ENCODE measurements at regions not wholly inside any gene's neighbourhood (a gene's known extent, or its start where the extent isn't known, plus 50 kb on each side); places are given as distances from the start of the nearest gene placed in this dataset.

- no peak for DNase-seq
- intact Hi-C loops (cut with DNase I): no loop called here
- Histone ChIP-seq H3K4me1 (peaks cover 9% of the 10 kb centered on the region), H3K27me3 (ENCODE audit: low read depth) (no peaks in the 10 kb centered on the region), H3K4me3 (no peak overlapping the region), H3K9me3 (no peaks in the 10 kb centered on the region), H3K36me3 (no peaks in the 10 kb centered on the region), H3K27ac (no peak overlapping the region)
- peak in 1 of 2 donors; percentile 37 for ATAC-seq
- TF ChIP-seq, protein P1, sequence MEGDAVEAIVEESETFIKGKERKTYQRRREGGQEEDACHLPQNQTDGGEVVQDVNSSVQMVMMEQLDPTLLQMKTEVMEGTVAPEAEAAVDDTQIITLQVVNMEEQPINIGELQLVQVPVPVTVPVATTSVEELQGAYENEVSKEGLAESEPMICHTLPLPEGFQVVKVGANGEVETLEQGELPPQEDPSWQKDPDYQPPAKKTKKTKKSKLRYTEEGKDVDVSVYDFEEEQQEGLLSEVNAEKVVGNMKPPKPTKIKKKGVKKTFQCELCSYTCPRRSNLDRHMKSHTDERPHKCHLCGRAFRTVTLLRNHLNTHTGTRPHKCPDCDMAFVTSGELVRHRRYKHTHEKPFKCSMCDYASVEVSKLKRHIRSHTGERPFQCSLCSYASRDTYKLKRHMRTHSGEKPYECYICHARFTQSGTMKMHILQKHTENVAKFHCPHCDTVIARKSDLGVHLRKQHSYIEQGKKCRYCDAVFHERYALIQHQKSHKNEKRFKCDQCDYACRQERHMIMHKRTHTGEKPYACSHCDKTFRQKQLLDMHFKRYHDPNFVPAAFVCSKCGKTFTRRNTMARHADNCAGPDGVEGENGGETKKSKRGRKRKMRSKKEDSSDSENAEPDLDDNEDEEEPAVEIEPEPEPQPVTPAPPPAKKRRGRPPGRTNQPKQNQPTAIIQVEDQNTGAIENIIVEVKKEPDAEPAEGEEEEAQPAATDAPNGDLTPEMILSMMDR (IDR thresholded peaks at IDR 0.05): no peak
Observed at GRCh38 chr17:73720187-73720834, 76.1 kb upstream of the SDK2 start.

DNA sequence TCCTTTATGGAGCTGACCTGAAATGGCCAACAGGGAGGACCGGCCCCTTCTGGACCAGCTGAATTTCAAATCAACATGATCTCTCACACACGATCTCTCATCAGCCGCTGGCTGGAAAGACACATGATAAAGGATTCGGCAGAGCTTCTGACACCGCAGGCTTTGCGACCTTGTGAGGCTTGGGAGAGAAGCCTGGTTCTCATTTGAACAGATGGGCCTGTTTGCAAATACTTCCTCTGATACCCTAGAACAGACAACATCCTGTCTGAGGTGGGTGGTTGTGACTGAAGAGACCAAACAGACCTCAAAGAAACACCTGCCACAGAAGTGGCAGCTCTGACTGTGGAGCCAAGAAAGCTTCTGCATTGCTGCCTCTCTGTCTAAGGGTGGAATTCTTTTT is 77.9 kb upstream of the SDK2 start:
- DNase-seq (no peak), ATAC-seq (no peak)
- Histone ChIP-seq H3K4me1 (peaks cover 9% of the 10 kb centered on the region), H3K9me3 (no peaks in the 10 kb centered on the region), H3K4me3 (no peak overlapping the region), H3K27me3 (ENCODE audit: low read depth) (no peaks in the 10 kb centered on the region), H3K36me3 (no peaks in the 10 kb centered on the region), H3K27ac (no peak overlapping the region)
- TF ChIP-seq, protein P1 (IDR thresholded peaks at IDR 0.05): no peak
- intact Hi-C loops (cut with DNase I): no loop called here

DNA sequence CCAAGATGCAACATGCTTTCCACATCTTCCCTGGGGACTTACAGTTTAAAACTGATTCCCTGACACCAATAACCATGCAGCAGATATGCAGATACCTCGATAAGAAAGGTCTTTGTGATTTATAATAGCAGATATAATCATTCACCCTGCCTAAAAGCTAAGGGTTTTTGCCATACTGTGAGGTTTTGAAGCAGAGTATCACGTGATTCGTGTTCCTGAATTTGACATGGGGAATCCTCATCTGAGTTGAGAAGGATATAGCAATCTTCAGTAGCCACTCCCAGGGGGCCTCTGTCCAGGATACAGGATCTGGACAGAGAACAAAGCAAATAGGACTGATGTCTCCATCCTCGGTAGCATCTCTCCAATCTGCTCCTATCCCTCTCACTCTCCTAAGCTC is 79.1 kb upstream of the SDK2 start:
- TF ChIP-seq, protein P1 (IDR thresholded peaks at IDR 0.05): no peak
- ATAC-seq (no peak), DNase-seq (no peak)
- intact Hi-C loops (cut with DNase I): no loop called here
- peaks cover 9% of the 10 kb centered on the region for H3K4me1 ChIP-seq
- H3K27ac ChIP-seq: no peak overlapping the region
- H3K36me3 ChIP-seq: no peaks in the 10 kb centered on the region
- H3K9me3 ChIP-seq: no peaks in the 10 kb centered on the region
- no peaks in the 10 kb centered on the region for H3K27me3 ChIP-seq (ENCODE audit: low read depth)
- H3K4me3 ChIP-seq: no peak overlapping the region

DNA sequence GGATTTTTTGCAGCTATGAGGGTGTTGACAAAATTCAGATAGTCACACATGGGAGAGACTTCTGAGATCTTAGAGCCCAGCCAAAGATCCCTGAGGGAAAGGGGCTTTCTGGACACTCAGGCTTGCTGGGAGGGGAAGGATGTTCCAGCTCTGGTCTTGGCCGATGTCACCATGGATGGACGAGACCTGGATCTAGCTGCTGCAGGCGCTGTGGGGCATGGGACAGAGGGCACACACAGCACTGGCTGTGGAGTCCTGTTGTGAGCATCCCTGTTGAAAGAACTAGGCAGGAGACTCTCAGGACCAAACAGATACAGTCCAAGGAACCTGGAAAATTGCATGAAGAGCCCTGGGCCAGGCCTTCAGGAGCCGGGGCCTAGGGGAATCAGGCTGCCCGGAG is 80.1 kb upstream of the SDK2 start:
- TF ChIP-seq, protein P1 (IDR thresholded peaks at IDR 0.05): no peak
- no peaks in the 10 kb centered on the region for H3K9me3 ChIP-seq
- DNase-seq: no peak
- H3K27ac ChIP-seq: no peak overlapping the region
- H3K4me3 ChIP-seq: no peak overlapping the region
- no peak for ATAC-seq
- intact Hi-C loops (cut with DNase I): no loop called here
- no peaks in the 10 kb centered on the region for H3K36me3 ChIP-seq
- H3K4me1 ChIP-seq: peaks cover 4% of the 10 kb centered on the region
- peaks cover 4% of the 10 kb centered on the region for H3K27me3 ChIP-seq (ENCODE audit: low read depth)

GRCh38 chr17:73724990-73725389 is 80.7 kb upstream of the SDK2 start:
- intact Hi-C loops (cut with DNase I): no loop called here
- no peak for ATAC-seq

More at GRCh38 chr17:73724990-73725389, 80.7 kb upstream of the SDK2 start:
- Histone ChIP-seq H3K9me3 (no peaks in the 10 kb centered on the region), H3K4me3 (no peak overlapping the region), H3K36me3 (no peaks in the 10 kb centered on the region), H3K27me3 (ENCODE audit: low read depth) (peaks cover 4% of the 10 kb centered on the region), H3K27ac (no peak overlapping the region), H3K4me1 (no peaks in the 10 kb centered on the region)
- TF ChIP-seq, protein P1 (IDR thresholded peaks at IDR 0.05): no peak
- DNase-seq: no peak
